ENCODE measurements at regions not wholly inside any gene's neighbourhood (a gene's known extent, or its start where the extent isn't known, plus 50 kb on each side); places are given as distances from the start of the nearest gene placed in this dataset.
"Not testable (repeated sequence)": the region's sequence is repeated elsewhere in the genome, so short reads cannot be mapped to it uniquely, and the experiment has no call there.

- no peak for DNase-seq
- Histone ChIP-seq H3K4me3 (ENCODE audit: low read depth, low read length) (no peak overlapping the region), H3K36me3 (replicated peaks) (no peaks in the 10 kb centered on the region), H3K27ac (no peak overlapping the region), H3K27me3 (replicated peaks) (no peaks in the 10 kb centered on the region)
- TF ChIP-seq, protein P1, sequence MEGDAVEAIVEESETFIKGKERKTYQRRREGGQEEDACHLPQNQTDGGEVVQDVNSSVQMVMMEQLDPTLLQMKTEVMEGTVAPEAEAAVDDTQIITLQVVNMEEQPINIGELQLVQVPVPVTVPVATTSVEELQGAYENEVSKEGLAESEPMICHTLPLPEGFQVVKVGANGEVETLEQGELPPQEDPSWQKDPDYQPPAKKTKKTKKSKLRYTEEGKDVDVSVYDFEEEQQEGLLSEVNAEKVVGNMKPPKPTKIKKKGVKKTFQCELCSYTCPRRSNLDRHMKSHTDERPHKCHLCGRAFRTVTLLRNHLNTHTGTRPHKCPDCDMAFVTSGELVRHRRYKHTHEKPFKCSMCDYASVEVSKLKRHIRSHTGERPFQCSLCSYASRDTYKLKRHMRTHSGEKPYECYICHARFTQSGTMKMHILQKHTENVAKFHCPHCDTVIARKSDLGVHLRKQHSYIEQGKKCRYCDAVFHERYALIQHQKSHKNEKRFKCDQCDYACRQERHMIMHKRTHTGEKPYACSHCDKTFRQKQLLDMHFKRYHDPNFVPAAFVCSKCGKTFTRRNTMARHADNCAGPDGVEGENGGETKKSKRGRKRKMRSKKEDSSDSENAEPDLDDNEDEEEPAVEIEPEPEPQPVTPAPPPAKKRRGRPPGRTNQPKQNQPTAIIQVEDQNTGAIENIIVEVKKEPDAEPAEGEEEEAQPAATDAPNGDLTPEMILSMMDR (IDR thresholded peaks at IDR 0.05; ENCODE audit: low read depth, low read length, missing control alignments): no peak
- in situ Hi-C loops (cut with HindIII; ENCODE audit: low pct_ligation_motif_present, low sequenced_read_pairs): no loop called here
Measured at GRCh38 chr2:118372886-118373830, 284.9 kb downstream of the INSIG2 start.

GRCh38 chr2:118371515-118371914 is 283.2 kb downstream of the INSIG2 start:
- H3K27ac ChIP-seq: no peak overlapping the region
- TF ChIP-seq, protein P1 (IDR thresholded peaks at IDR 0.05; ENCODE audit: low read depth, low read length, missing control alignments): peak; percentile 83
- in situ Hi-C loops (cut with HindIII; ENCODE audit: low pct_ligation_motif_present, low sequenced_read_pairs): no loop called here
- no peak overlapping the region for H3K4me3 ChIP-seq (ENCODE audit: low read depth, low read length)
- H3K36me3 ChIP-seq (replicated peaks): no peaks in the 10 kb centered on the region
- DNase-seq: peak; percentile 36
- no peaks in the 10 kb centered on the region for H3K27me3 ChIP-seq (replicated peaks)

GRCh38 chr2:118369521-118369920 is 281.2 kb downstream of the INSIG2 start:
- in situ Hi-C loops (cut with HindIII; ENCODE audit: low pct_ligation_motif_present, low sequenced_read_pairs); H3K4me3 ChIP-seq (ENCODE audit: low read depth, low read length); H3K36me3 ChIP-seq (replicated peaks); DNase-seq; H3K27me3 ChIP-seq (replicated peaks); H3K27ac ChIP-seq: not testable (repeated sequence)

DNA sequence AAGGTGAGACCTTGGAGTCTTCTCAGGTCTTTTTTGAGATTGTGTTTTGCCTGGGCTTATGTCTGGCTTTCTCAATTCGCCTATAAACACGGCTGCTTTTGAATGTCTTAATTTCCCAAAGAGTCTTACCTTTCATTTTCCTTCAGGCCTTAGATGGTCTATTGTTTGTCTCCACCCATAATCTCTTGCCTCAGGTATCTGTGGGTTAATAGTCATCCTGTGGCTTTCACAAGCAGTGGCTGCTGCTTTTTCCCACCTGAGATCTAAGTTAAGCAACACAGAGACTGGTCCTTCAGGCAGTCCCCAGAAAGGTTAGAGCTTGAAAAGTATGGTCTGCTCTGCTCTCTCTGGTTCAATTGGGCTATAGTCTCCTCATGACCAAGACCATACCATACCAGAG is 275.3 kb downstream of the INSIG2 start:
- in situ Hi-C loops (cut with HindIII; ENCODE audit: low pct_ligation_motif_present, low sequenced_read_pairs): no loop called here
- Histone ChIP-seq H3K36me3 (replicated peaks) (no peaks in the 10 kb centered on the region), H3K4me3 (ENCODE audit: low read depth, low read length) (no peak overlapping the region), H3K27me3 (replicated peaks) (no peaks in the 10 kb centered on the region), H3K27ac (no peak overlapping the region)
- DNase-seq: no peak
- TF ChIP-seq, protein P1 (IDR thresholded peaks at IDR 0.05; ENCODE audit: low read depth, low read length, missing control alignments): no peak

DNA sequence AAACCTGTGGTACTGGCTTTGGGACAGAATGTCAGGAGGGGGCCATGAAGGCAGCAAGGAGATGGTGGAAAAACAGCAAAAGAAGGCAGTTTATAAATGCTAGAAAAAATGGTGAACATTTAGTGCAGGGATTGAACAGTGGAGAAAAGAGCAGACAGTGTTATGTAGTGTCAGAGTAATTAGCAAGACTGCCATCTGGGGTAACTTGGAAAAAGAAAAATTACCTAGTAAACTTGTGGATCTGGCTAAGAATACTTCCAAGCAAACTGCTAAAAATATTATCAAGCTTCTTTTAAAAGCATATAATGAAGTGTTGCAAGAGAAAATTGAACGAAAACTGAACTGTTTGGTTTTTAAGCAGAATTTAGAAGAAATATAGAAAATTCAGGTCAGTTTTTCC is 267.8 kb downstream of the INSIG2 start:
- H3K27me3 ChIP-seq (replicated peaks): no peaks in the 10 kb centered on the region
- in situ Hi-C loops (cut with HindIII; ENCODE audit: low pct_ligation_motif_present, low sequenced_read_pairs): no loop called here
- H3K27ac ChIP-seq: no peak overlapping the region
- no peak for DNase-seq
- H3K4me3 ChIP-seq (ENCODE audit: low read depth, low read length): no peak overlapping the region
- no peaks in the 10 kb centered on the region for H3K36me3 ChIP-seq (replicated peaks)
- TF ChIP-seq, protein P1 (IDR thresholded peaks at IDR 0.05; ENCODE audit: low read depth, low read length, missing control alignments): no peak

DNA sequence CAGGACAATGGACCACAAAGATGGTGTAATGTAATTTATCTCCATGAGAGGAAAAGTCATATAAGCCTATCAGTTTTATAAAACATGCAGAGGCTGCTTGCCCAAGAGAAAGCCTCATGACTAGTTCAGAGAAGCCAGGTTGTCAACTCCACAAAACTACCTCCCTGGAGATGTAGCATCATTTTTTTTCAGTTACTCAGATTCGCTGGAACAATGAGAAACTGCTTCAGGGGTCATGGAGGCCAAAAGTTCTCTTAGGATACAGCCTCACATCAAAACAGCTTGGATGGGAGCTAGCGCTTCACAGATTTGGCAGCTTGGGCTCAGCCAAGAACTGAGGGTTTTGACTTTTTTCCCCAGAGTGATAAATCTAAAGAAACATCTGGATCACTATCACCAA is 263.5 kb downstream of the INSIG2 start:
- DNase-seq: no peak
- Histone ChIP-seq H3K27me3 (replicated peaks) (no peaks in the 10 kb centered on the region), H3K27ac (no peak overlapping the region), H3K4me3 (ENCODE audit: low read depth, low read length) (no peak overlapping the region), H3K36me3 (replicated peaks) (no peaks in the 10 kb centered on the region)
- TF ChIP-seq, protein P1 (IDR thresholded peaks at IDR 0.05; ENCODE audit: low read depth, low read length, missing control alignments): no peak
- in situ Hi-C loops (cut with HindIII; ENCODE audit: low pct_ligation_motif_present, low sequenced_read_pairs): no loop called here
